Pancreas (tissue), 10 donors: ENCODE measurements at regions not wholly inside any gene's neighbourhood (a gene's known extent, or its start where the extent isn't known, plus 50 kb on each side); places are given as distances from the start of the nearest gene placed in this dataset.

Experiments
- ATAC-seq, 4 donors: fragments of 200-7000 bp; cut with Tn5 transposase; one replicate each; pipeline versions ENCODE4 v1.8.0 to v1.9.1; 2020; ENCODE audit warnings: mild to moderate bottlenecking in 4 of 4, moderate library complexity in 4 of 4
- DNase-seq, 6 donors: peaks; one replicate each; pipeline ENCODE4 v3.0.0-alpha.2; 2020
- FAIRE-seq: peaks from 2 replicates; lab custom pipeline; 2012; peaks lifted over from hg19 to GRCh38; lab: Jason Lieb, UNC
- H3K27ac ChIP-seq, 4 donors: fragments of 200-600 bp; sonication (generic); 1 replicate in 3 of 4; 2 replicates in 1 of 4; pipeline versions ENCODE4 v1.5.0 to v1.8.0; 2020
- H3K27me3 ChIP-seq, 4 donors: fragments of 200-600 bp; one replicate each; pipeline ENCODE4 v1.8.0; 2021
- H3K36me3 ChIP-seq, 3 donors: fragments of 200-600 bp; sonication (generic) in 1 of 3; one replicate each; pipeline versions ENCODE4 v1.5.0 to v1.8.0; 2020 to 2021
- H3K4me1 ChIP-seq, 3 donors: fragments of 200-600 bp; one replicate each; pipeline ENCODE4 v1.8.0; 2021
- H3K4me3 ChIP-seq, 4 donors: fragments of 200-600 bp; sonication (generic) in 2 of 4; one replicate each; pipeline versions ENCODE4 v1.5.0 to v1.8.0; 2020 to 2021
- H3K9me3 ChIP-seq, 4 donors: fragments of 200-600 bp; one replicate each; pipeline ENCODE4 v1.8.0; 2021
- CTCF ChIP-seq, 4 donors: fragments of 200-600 bp; sonication (generic) in 3 of 4; IDR thresholded peaks; one replicate each; pipeline versions ENCODE4 v1.5.0 to v1.8.0; 2021; ENCODE audit warnings: antibody characterized with exemption in 4 of 4
- WGBS, 2 donors: extraction: QIAGEN DNeasy Blood & Tissue Kit; methylation state at CpG; one replicate each; pipeline ENCODE4 v1.1.7; 2013; 5-methylcytosine and 5-hydroxymethylcytosine counted together
- intact Hi-C, 3 donors: fragments of 100-400 bp; cut with DNase I; formaldehyde crosslinking; loops; one replicate each; pipeline versions ENCODE4 v1.11.1 to v1.14.2; 2022
- donor health status: healthy with polysubstance abuse.
- donor health status: DM: no; HTN: no; CAD: no; lungs with moderate emphysema.
- donor health status: DM: no; HTN: no; CAD: no.
- donor health status: control.
- donor health status: control.
- donor health status: Bipolar disorder and iron deficiency.
- donor health status: DM: yes; HTN: yes; CAD: no.
- donor health status: DM: no; HTN: no; CAD: no.
- donor health status: DM: no; HTN: no; CAD: no.
- donor health status: DM: yes; HTN: yes; CAD: no.

GRCh38 chr4:127174616-127175015, 458.1 kb upstream of the INTU start:
- H3K4me3 ChIP-seq = no peak overlapping the region
- no peaks in the 10 kb centered on the region for H3K36me3 ChIP-seq
- FAIRE-seq (no peak), ATAC-seq (no peak), DNase-seq (no peak)
- H3K27me3 ChIP-seq = no peaks in the 10 kb centered on the region
- no peak overlapping the region for H3K27ac ChIP-seq
- no peaks in the 10 kb centered on the region for H3K9me3 ChIP-seq
- intact Hi-C loops = no loop called here
- WGBS, 2 donors = 39 to 56% methylated on average over 2 of the region's 2 CpGs
- no peak for TF ChIP-seq CTCF (IDR thresholded peaks at IDR 0.05)
- no peaks in the 10 kb centered on the region for H3K4me1 ChIP-seq

- no peaks in the 10 kb centered on the region for H3K36me3 ChIP-seq
- 18 to 23% methylated on average over 2 of the region's 2 CpGs for WGBS, 2 donors
- DNase-seq (no peak), ATAC-seq (no peak), FAIRE-seq (no peak)
- H3K9me3 ChIP-seq = no peaks in the 10 kb centered on the region
- intact Hi-C loops = no loop called here
- H3K27me3 ChIP-seq = no peaks in the 10 kb centered on the region
- TF ChIP-seq CTCF (IDR thresholded peaks at IDR 0.05) = no peak
- no peak overlapping the region for H3K27ac ChIP-seq
- H3K4me3 ChIP-seq = no peak overlapping the region
- H3K4me1 ChIP-seq = no peaks in the 10 kb centered on the region
These were observed 453.3 kb upstream of the INTU start for GRCh38 chr4:127179256-127180087.

GRCh38 chr4:127181001-127181400, 451.8 kb upstream of the INTU start:
- Histone ChIP-seq H3K27ac (no peak overlapping the region), H3K36me3 (no peaks in the 10 kb centered on the region), H3K27me3 (no peaks in the 10 kb centered on the region), H3K9me3 (no peaks in the 10 kb centered on the region), H3K4me1 (no peaks in the 10 kb centered on the region), H3K4me3 (no peak overlapping the region)
- FAIRE-seq (no peak), ATAC-seq (no peak), DNase-seq (no peak)
- intact Hi-C loops = no loop called here
- no peak for TF ChIP-seq CTCF (IDR thresholded peaks at IDR 0.05)

- H3K4me1 ChIP-seq = no peaks in the 10 kb centered on the region
- no peaks in the 10 kb centered on the region for H3K36me3 ChIP-seq
- no peaks in the 10 kb centered on the region for H3K9me3 ChIP-seq
- TF ChIP-seq CTCF (IDR thresholded peaks at IDR 0.05) = no peak
- ATAC-seq = no peak
- no peak overlapping the region for H3K4me3 ChIP-seq
- DNase-seq = no peak
- FAIRE-seq = no peak
- intact Hi-C loops = no loop called here
- WGBS, 2 donors = 19 to 42% methylated on average over 1 of the region's 1 CpG
- H3K27me3 ChIP-seq = no peaks in the 10 kb centered on the region
- no peak overlapping the region for H3K27ac ChIP-seq
These were observed 450.1 kb upstream of the INTU start for GRCh38 chr4:127182687-127183086.

GRCh38 chr4:127188847-127189246, 443.9 kb upstream of the INTU start:
- no peaks in the 10 kb centered on the region for H3K27me3 ChIP-seq
- H3K4me1 ChIP-seq = no peaks in the 10 kb centered on the region
- DNase-seq = no peak
- no peak overlapping the region for H3K4me3 ChIP-seq
- no peak for TF ChIP-seq CTCF (IDR thresholded peaks at IDR 0.05)
- no peak overlapping the region for H3K27ac ChIP-seq
- no peaks in the 10 kb centered on the region for H3K36me3 ChIP-seq
- no peak for FAIRE-seq
- no peak for ATAC-seq
- intact Hi-C loops = no loop called here
- 27 to 48% methylated on average over 1 of the region's 1 CpG for whole genome bisulfite sequencing, 2 donors
- H3K9me3 ChIP-seq = no peaks in the 10 kb centered on the region
